GM21360 (cell line): ENCODE measurements at regions not wholly inside any gene's neighbourhood (a gene's known extent, or its start where the extent isn't known, plus 50 kb on each side); places are given as distances from the start of the nearest gene placed in this dataset.

Experiments used
- ATAC-seq: cut with Tn5 transposase; IDR thresholded peaks from one replicate; pipeline ENCODE4 v1.9.1; 2021; ENCODE audit warnings: mild to moderate bottlenecking, moderate library complexity; ENCODE audit not compliant: unreplicated experiment

- ATAC-seq: no peak
Observed at GRCh38 chr1:229104654-229105053, 166.3 kb upstream of the RAB4A start.

GRCh38 chr1:229105109-229105508 lies 165.8 kb upstream of the RAB4A start:
- no peak for ATAC-seq

GRCh38 chr1:229105822-229106525 lies 164.9 kb upstream of the RAB4A start:
- no peak for ATAC-seq

- no peak for ATAC-seq
Observed at GRCh38 chr1:229106526-229107125, 164.3 kb upstream of the RAB4A start.

DNA sequence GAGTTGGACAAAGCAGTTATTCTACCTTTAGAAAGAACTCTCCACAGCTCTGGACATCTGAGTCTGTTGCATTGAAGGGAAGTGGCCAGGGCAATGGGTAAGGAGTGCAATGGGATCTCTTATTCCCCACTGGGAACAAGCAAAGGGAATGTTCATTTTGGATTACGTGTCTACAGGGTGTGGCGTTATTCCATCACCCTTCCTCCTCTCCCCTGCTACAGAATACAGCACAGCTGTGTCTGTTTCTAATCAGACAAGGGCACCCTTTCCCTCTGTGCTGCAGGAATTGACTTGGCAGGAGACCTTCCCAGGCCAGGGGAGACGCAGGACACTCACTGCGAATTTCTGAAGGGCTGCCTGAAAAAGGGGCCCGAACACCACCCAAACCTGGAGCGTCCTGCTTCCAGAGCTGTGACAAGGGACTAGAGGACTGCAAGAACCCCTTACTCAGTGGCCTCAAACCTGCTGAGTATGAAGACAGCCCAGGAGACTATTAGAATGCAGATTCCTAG lies 163.6 kb upstream of the RAB4A start:
- ATAC-seq: no peak

GRCh38 chr1:229107972-229108371 lies 162.9 kb upstream of the RAB4A start:
- ATAC-seq: no peak

- no peak for ATAC-seq
Observed at GRCh38 chr1:229108598-229109201, 162.2 kb upstream of the RAB4A start.

GRCh38 chr1:229109320-229109761 lies 161.6 kb upstream of the RAB4A start:
- no peak for ATAC-seq

DNA sequence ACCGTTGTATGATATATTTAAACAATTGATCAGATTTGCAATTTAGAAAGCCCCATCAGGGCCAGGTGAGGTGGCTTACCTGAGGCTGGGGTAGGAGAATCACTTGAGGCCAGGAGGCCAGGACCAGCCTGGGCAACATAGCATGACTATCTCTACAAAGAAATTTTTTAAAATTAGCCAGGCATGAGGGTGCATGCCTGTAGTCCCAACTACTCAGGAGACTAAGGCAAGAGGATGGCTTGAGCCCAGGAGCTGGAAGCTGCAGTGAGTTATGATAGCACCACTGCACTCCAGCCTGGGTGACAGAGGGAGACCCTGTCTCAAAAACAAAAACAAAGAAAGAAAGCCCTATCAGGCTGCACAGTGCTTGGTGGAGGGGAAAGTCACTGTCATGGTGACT lies 159.9 kb upstream of the RAB4A start:
- ATAC-seq: no peak

- ATAC-seq: no peak
Observed at GRCh38 chr1:229111703-229112319, 159.1 kb upstream of the RAB4A start.

- no peak for ATAC-seq
Observed at GRCh38 chr1:229112832-229113548, 157.9 kb upstream of the RAB4A start.

- no peak for ATAC-seq
Observed at GRCh38 chr1:229114315-229114714, 156.6 kb upstream of the RAB4A start.

DNA sequence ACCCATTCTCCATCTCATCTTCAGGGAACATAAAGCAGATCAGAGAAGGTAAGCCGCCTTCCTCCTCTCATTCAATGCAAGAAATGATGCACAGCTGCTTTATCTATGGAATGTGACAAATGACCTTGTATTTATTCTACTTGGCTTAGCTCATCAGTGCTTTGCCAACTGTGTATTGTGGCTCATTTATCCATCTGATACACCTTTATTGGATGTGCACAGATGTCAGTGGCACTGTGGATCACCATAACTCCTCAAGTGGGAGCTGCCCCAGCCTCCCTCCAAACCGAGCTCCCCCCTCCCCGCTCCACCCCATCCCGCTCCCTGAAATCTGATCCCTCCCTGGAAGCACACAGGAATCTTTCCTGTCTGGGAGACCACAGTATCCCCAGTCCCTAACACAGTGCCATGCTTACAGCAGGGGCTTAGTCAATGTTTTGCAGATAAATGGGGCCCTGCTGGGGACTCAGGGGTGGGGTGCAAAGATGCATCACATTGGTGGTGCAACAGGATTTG lies 156.0 kb upstream of the RAB4A start:
- no peak for ATAC-seq

- ATAC-seq: no peak
Observed at GRCh38 chr1:229116114-229116513, 154.8 kb upstream of the RAB4A start.

GRCh38 chr1:229117664-229118300 lies 153.1 kb upstream of the RAB4A start:
- no peak for ATAC-seq

- no peak for ATAC-seq
Observed at GRCh38 chr1:229118477-229119061, 152.3 kb upstream of the RAB4A start.

DNA sequence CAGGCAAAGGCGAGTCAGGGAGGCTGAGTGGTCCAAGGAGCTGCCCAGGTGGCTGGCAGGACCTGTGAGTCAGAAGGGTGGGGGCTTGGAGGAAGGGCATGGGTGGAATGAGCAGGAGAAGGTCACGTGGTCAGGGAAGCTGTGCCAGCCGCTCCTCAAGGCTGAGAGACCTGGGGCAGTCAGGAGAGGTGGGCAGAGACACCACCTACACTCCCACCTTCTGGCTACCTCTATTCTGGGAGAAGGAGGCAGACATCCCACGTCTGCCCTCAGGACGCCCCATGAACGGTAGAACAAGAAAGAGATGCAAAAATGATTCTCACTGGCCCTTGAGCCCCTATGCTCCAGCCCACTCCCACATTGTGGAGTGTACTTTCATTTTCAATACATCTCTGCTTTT lies 151.8 kb upstream of the RAB4A start:
- no peak for ATAC-seq

DNA sequence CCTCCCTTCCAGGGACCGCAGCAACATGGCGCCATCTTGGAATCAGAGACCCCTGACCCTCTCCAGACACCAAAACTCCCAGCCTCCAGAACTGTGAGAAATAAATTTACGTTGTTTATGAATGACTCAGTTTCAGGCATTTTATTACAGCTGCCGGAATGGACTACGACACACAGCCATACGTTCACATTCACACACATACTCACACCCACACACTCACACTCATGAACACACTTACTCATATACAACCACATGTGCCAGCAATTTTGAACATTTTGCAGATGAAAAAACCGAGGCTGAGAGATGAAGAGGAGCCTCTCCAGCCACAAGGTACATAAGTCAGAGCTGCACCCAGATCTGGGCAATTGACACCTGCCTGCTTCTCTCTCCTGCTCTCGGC lies 151.0 kb upstream of the RAB4A start:
- no peak for ATAC-seq

DNA sequence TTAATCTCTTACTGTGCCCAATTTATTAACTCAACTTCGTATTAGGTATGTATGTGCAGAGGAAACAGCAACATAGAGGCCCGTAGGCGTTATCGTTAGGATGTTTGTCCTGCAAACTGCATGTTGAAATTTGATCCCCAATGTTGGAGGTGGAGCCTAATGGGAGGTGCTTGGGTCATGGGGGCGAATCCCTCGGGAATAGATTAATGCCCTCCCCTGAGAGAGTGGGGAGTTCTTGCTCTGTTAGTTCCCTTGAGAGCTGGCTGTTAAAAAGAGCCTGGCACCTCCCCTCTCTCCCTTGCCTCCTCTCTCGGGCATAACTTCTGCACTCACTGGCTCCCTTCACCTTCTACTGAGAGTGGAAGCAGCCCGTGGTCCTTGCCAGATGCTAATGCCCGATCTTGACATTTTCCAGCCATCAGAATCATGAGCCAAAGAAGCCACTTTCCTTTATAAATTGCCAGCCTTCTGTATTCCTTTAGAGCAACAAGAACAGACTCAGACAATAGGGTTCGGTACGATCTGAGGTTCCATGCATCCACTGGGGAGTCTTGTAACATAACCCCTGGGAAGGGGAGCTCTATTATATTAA lies 149.0 kb upstream of the RAB4A start:
- ATAC-seq: no peak

DNA sequence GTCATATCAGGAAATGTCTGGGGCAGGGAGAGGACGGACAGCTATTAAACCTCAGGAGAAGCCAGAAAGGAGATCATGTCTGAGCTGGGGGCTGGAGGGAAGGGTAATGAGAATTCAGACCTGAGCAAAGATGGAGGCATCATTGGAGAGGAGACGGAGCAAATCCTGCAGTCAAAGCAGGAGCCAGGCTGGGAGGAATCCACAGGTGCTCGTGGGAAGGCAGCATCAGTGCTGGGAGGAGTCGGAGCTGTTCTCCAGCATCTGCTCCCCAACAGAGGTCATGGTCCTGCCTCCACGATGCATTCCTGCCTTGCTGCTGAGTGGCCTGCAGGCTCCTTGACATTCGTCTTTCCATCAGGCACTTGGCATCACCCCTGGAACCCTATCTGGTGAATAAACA lies 148.3 kb upstream of the RAB4A start:
- ATAC-seq: no peak
